OCI-LY3 (cell line): ENCODE measurements at regions not wholly inside any gene's neighbourhood (a gene's known extent, or its start where the extent isn't known, plus 50 kb on each side); places are given as distances from the start of the nearest gene placed in this dataset.

Source experiments
- H2AFZ ChIP-seq: fragments of 200-600, 300-600 bp; shearing (Covaris generic); 2 replicates; pipeline ENCODE4 v1.6.0; 2014; ENCODE audit warnings: antibody characterized with exemption, low read depth, low read length
- H3K27ac ChIP-seq: fragments of 200-600, 300-600 bp; sonication (generic); 2 replicates; pipeline ENCODE4 v1.5.1; 2014; ENCODE audit warnings: mild to moderate bottlenecking, low read length, moderate library complexity, mixed read lengths
- H3K27me3 ChIP-seq: fragments of 200-600, 300-600 bp; sonication (generic); 2 replicates; pipeline ENCODE4 v1.6.1; 2014; ENCODE audit warnings: low read depth, low read length, mixed read lengths
- H3K36me3 ChIP-seq: fragments of 200-600, 300-600 bp; sonication (generic); replicated peaks from 2 replicates; pipeline ENCODE3; 2014; ENCODE audit warnings: low read depth, low read length, mixed read lengths
- H3K4me1 ChIP-seq: fragments of 300-600, 200-600 bp; sonication (generic); 2 replicates; pipeline ENCODE4 v1.6.1; 2014; ENCODE audit warnings: low read length, mixed read lengths
- H3K4me2 ChIP-seq: fragments of 200-600, 300-600 bp; sonication (generic); 2 replicates; pipeline ENCODE4 v1.6.1; 2014; ENCODE audit warnings: low read length, mixed read lengths
- H3K4me3 ChIP-seq: fragments of 300-600, 200-600 bp; sonication (generic); 2 replicates; pipeline ENCODE4 v1.5.1; 2014; ENCODE audit warnings: antibody characterized with exemption, mild to moderate bottlenecking, low read length, moderate library complexity
- H3K79me2 ChIP-seq: fragments of 300-600, 200-600 bp; shearing (Covaris generic); 2 replicates; pipeline ENCODE4 v1.6.1; 2014; ENCODE audit warnings: mild to moderate bottlenecking, low read length, mixed read lengths
- H3K9ac ChIP-seq: fragments of 300-600, 200-600 bp; shearing (Covaris generic); 2 replicates; pipeline ENCODE4 v1.6.0; 2014; ENCODE audit warnings: mild to moderate bottlenecking, low read length, moderate library complexity
- H3K9me3 ChIP-seq: fragments of 200-600, 300-600 bp; shearing (Covaris generic); 2 replicates; pipeline ENCODE4 v1.6.1; 2014; ENCODE audit warnings: low read length, mixed read lengths; ENCODE audit not compliant: insufficient read depth
- H4K20me1 ChIP-seq: fragments of 200-600, 300-600 bp; sonication (generic); 2 replicates; pipeline ENCODE4 v1.6.1; 2016; ENCODE audit warnings: low read length, mixed read lengths; ENCODE audit not compliant: insufficient read depth
- CTCF ChIP-seq: fragments of 200-600, 300-600 bp; sonication (generic); IDR thresholded peaks from 2 replicates; pipeline ENCODE4 v1.5.1; 2014; ENCODE audit warnings: antibody characterized with exemption, low read length, low read depth
- EZH2phosphoT487 ChIP-seq: fragments of 200-600 bp; shearing (Covaris generic); IDR thresholded peaks from 2 replicates; pipeline ENCODE4 v1.6.1; 2018; ENCODE audit warnings: antibody characterized with exemption, mixed run types, low read depth

DNA sequence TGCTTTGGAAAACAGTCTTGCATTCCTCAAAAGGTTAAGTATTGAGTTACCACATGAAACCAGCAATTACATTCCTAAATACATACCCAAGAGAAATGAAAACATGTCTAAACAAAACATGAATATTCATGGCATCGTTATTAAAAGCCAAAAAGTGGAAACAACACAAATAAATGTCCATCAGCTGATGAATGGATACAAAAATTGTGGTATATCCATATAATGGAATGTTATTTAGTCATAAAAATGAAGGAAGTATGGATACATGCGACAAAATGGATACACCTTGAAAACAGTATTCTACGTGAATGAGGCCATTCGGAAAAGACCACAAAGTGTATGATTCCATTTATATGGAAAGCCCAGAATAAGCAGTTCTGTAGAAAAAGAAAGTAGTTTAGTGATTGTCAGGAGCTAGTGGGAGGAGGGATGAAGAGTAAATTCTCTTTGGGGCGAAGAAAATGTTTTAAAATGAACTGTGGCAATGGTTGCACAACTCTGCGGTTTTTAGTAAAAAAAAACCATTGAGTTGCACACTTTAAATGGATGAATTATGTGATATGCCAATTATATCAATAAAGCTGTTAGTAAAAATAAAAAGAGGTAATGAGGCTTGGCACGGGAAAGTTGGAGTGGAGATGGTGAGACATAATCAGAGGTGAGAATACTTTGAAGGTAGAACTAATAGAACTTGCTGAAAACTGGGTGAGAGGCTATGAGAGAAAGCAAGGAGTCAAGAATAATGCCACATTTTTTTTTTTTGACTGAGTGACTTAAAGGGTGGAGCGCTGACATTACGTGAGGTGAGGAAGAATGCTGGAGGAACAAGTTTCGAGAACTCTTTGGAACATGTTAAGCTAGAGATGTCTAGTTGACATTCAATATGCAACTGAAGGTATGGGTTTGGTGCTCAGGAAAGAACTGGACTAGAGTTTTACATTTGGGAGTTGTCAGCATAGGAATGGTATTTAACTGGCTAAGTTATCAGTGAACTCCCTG, 194.9 kb upstream of the ZNF608 start:
- H3K27me3 ChIP-seq = no peaks in the 10 kb centered on the region
- peaks cover 3% of the 10 kb centered on the region for H3K36me3 ChIP-seq
- TF ChIP-seq EZH2phosphoT487 (no peak), CTCF (no peak)
- no peak overlapping the region for H3K27ac ChIP-seq
- H3K4me1 ChIP-seq = peaks cover 6% of the 10 kb centered on the region
- no peaks in the 10 kb centered on the region for H4K20me1 ChIP-seq
- H3K79me2 ChIP-seq = no peaks in the 10 kb centered on the region
- no peak overlapping the region for H3K9ac ChIP-seq
- H3K9me3 ChIP-seq = no peaks in the 10 kb centered on the region
- H3K4me3 ChIP-seq = no peak overlapping the region
- no peak overlapping the region for H3K4me2 ChIP-seq
- no peak overlapping the region for H2AFZ ChIP-seq

DNA sequence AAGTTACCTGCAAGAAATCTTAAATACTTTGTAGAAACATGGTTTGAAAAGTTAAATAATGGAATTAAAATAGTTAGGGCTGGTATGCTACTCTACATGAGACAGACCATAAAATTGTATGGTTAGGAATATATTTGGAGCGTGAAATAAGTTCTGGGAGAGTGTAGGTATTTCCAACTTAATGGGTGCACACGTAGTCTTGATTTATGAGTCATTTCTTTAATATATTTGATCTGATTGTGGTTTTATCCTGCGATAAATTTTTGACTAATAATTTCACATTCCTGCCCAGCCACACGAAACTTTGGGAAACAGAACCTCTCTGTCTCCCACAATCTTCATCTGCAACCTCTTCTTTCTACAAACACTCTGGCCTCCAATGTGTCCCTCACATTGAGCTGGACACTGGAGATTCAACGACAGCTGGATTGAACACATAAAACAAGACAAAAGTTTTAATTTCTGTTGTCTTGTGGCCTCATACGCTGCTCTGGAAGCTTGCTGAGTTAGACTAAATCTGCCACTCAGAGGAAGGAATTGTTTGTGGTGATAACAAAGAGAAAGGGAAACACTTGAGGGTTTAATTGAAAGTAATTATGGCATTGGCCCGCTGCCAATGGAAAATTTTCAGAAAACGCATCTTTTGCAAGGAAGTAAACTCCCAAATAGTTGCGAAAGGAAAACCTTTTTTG, 201.8 kb upstream of the ZNF608 start:
- Histone ChIP-seq H3K27ac (no peak overlapping the region), H3K4me2 (no peak overlapping the region), H3K4me3 (no peak overlapping the region), H3K79me2 (no peaks in the 10 kb centered on the region), H4K20me1 (no peaks in the 10 kb centered on the region), H2AFZ (no peak overlapping the region), H3K9ac (no peak overlapping the region), H3K4me1 (peaks cover 23% of the 10 kb centered on the region), H3K27me3 (no peaks in the 10 kb centered on the region), H3K9me3 (no peaks in the 10 kb centered on the region), H3K36me3 (no peaks in the 10 kb centered on the region)
- no peak for TF ChIP-seq CTCF
- no peak for TF ChIP-seq EZH2phosphoT487

DNA sequence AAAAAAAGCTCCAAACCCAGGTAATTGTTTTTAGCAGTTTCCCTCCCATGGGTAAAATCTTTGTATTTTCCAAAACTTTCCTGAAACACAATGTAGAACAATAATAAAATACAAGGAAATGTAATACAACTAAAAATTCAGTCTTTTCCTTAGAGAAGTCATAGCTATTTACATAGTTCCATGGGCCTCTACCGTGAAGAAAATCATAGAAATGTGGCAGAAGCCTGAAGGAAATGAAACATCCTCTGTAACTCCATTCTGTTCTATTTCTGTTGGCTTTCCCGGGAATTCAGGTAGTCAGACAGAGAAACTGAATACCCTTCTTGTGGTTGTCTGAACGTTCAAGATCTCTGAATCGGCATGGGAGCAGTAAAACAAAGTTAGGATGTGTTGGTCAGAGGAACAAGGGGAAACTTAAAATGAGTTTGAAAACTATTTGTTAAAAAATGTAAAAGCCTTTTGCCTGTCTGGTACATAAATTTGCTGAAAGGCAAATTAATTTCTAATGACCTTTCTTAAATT, 202.4 kb upstream of the ZNF608 start:
- H3K27me3 ChIP-seq = no peaks in the 10 kb centered on the region
- H3K79me2 ChIP-seq = no peaks in the 10 kb centered on the region
- H2AFZ ChIP-seq = no peak overlapping the region
- no peak overlapping the region for H3K27ac ChIP-seq
- no peak overlapping the region for H3K4me3 ChIP-seq
- no peak overlapping the region for H3K9ac ChIP-seq
- no peaks in the 10 kb centered on the region for H3K9me3 ChIP-seq
- H3K36me3 ChIP-seq = no peaks in the 10 kb centered on the region
- no peak overlapping the region for H3K4me2 ChIP-seq
- H3K4me1 ChIP-seq = peaks cover 23% of the 10 kb centered on the region
- no peaks in the 10 kb centered on the region for H4K20me1 ChIP-seq
- TF ChIP-seq CTCF = no peak
- TF ChIP-seq EZH2phosphoT487 = no peak

GRCh38 chr5:124949862-124950261, 203.4 kb upstream of the ZNF608 start:
- no peak for TF ChIP-seq EZH2phosphoT487
- no peak for TF ChIP-seq CTCF
- Histone ChIP-seq H3K4me1 (peaks cover 23% of the 10 kb centered on the region), H3K27ac (no peak overlapping the region), H3K79me2 (no peaks in the 10 kb centered on the region), H3K27me3 (no peaks in the 10 kb centered on the region), H3K4me2 (no peak overlapping the region), H3K36me3 (no peaks in the 10 kb centered on the region), H3K9me3 (no peaks in the 10 kb centered on the region), H2AFZ (no peak overlapping the region), H3K9ac (no peak overlapping the region), H4K20me1 (no peaks in the 10 kb centered on the region), H3K4me3 (no peak overlapping the region)
